Activated CD8-positive, alpha-beta memory T cell treated with anti-CD3 and anti-CD28 coated beads for 48 hours (primary cell): ENCODE measurements at regions not wholly inside any gene's neighbourhood (a gene's known extent, or its start where the extent isn't known, plus 50 kb on each side); places are given as distances from the start of the nearest gene placed in this dataset.

Experiments
- DNase-seq, 3 experiments: peaks; one replicate each; pipeline ENCODE4 v3.0.0-alpha.2; 2020; ENCODE audit warnings: low read depth in 2 of 3, low spot score in 2 of 3

DNA sequence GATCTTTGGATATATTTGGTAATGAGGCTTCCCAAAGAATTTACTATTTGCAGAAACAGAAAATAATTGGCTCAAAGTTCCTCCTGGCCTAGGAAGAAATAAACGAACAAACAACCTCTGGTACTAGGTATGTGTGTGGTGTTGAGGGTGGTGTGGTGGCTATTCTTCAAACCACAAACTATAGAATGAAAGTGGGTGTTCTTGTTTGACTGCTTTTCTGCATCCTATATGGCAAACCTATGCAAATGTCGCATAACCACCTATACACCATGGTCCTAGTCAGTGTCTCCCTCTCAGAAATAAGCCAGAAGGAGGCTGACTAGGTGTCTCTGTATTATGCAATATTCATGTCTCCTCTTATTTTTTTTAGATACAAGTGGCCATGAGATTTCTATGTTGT is 106.6 kb upstream of the PCDH18 start:
- no peak for DNase-seq

DNA sequence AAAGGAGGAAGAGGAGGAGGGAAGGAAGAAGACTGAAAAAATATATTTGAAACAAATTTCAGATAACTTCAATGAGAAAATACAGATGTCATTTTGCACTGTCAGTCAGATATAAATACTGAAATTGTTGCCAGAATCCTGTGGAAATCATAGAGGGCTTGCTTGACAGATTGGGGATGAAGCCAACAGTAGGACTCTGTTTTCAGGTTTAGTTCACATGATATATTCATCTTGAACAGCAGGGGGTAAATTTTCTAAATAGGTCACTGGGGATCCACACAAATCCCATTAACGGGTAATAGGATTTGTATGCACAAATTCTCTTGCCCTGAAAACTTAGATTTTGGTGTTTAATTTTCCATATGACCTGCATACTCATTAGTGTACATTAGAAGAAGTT is 103.3 kb upstream of the PCDH18 start:
- DNase-seq: no peak

DNA sequence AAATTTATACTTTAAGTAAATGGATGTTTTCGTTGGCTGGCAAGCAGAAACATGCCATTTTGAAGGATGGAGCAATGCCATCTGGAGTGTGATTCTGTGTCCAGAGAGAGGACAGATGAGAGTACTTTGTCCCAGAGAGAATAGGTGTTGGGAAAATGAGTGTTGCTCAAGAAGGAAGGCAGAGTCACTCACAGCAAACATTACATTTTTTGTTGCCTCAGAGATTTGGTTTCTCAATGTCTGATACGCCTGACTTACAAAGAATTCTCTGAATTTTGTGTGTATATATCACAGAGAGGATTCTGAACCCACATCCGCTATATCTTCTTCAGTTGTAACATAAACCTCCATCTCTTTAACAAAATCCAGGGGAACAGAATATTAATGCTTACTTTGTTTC is 102.8 kb upstream of the PCDH18 start:
- DNase-seq: no peak

DNA sequence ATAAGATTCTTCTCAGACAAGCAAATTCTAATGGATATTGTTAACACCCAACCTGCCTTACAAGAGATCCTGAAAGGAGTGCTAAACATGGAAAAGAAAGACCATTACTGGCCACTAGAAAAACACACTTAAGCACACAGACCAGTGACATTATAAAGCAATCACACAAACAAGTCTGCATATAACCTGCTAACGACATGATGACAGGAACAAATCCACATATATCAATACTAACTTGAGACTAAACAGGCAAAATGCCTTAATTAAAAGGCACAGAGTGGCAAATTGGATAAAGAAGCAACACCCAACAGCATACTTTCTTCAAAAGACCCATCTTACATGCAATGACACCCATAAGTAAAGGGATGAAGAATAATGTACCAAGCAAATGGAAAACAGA is 100.5 kb upstream of the PCDH18 start:
- no peak for DNase-seq

DNA sequence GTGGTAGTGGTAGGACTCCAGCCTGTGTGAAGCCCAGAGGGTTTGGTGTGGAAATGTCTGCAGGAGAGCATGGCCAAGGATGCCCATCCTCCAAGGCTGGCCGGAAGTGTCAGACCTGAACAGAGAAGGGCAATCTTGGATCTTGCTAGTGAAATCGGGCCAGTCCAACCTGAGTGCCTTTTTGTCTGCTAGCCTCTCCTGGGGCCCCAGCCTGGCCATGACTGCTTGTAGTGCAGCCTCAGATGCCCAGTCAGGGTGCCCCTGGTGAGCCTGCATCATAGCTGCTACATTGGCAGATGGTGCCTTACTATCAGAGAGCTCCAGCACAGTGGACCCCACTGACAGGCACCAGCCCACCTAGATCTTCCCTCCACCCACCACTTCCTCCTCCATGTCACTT is 99.3 kb upstream of the PCDH18 start:
- no peak for DNase-seq

DNA sequence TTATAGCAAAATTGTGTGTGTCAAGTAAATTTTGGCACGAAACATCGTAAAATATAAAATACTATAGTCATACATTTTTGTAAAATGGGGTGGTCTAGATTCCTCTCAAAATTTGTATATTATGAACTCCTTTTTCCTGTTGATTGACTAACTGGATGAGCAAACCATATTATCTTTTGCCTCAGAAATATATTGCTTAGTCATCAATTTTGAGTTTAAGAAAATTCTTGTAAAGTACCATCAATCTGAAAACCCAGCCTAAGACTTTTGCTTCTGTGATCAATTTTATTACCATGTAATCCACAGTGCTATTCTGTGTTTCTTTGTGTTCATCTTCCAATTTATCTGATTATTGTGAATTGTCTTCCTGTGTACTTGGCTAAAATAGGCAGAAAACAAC is 98.0 kb upstream of the PCDH18 start:
- DNase-seq: no peak

DNA sequence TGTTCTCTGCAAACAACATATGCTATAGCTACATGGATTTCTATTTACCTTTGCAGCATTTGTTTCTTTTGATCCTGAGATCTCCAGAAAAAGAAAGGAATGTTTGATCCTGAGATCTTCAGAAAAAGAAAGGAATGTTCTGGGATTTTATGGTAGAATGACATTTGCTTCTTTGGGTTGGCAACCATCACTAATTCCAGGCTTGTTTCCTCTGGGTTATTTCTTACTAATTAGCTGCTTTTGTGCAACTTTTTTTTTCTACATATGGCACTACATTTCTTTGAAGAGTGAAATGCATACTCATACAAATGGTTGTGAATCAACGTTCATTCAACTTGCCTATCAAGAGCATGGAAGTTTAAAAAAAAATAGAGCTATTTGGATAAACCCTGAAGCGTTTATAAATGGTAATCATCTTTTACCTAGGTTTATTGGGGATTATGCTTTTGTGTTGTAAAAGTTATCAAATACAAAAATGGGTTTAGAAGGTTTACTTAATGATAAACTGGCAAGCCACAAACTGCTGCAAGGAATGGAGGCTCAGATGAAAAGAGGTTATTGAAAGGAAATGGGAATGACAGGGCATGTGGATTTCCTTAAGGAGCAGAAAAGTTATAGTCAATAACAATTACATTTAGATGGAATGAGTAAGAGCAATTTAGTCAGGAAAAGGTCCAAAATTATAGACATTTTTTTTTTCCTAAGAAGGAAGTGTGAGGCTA is 95.6 kb upstream of the PCDH18 start:
- no peak for DNase-seq

DNA sequence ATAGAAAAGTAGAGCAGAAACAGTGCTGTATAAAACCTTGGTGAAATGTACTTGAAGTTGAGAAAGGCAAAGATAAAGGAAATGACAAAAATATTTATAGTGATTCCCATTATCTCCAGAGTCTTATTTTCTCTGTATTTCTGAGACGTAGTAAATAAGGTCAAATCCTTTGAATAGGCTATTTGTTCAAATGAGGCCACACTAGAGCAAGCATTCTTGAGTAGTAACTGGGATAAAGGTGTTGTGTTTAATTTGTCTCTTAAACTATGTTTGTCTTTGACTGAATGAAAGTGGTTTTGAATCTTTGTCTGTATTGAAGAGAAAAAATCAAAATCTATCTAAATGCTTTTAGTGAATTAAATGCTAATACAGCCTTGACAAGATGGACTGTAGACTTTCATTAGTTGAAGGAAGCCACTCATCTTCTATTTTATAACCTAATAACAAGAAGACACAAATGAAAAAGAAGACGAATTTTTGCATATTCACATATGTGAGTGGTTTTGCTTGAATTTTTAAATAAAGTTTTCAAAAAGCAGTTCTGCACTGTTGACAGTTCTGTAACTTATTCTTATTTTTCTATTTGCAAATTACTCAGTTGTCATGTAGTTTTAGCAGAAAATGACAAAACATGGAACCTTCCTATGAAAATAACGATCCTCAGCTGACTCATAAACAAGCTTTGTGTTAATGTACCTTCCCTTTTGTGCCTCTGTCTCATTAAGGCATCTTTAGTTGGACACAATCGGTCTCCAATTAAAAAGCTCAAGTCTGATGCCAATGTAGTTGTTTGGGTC is 94.8 kb upstream of the PCDH18 start:
- DNase-seq: no peak

DNA sequence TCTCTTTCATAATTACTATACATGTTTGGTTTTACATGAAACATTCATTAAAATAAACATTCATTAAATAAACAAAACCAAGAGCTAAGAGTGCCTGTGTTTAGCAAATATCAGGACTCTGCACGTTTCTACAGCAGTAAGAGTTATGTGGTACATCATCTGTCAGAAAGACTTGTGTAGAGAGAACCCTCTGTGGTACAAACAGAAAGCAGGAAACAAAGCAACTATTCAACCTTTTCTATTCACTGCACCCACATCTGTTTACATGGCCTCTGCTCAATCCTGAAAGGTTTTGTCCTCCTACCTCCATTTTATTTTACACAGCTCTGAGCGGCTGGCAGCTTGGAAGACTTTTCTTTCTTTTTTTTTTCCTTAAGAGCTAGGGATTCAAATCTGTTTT is 90.7 kb upstream of the PCDH18 start:
- no peak for DNase-seq

DNA sequence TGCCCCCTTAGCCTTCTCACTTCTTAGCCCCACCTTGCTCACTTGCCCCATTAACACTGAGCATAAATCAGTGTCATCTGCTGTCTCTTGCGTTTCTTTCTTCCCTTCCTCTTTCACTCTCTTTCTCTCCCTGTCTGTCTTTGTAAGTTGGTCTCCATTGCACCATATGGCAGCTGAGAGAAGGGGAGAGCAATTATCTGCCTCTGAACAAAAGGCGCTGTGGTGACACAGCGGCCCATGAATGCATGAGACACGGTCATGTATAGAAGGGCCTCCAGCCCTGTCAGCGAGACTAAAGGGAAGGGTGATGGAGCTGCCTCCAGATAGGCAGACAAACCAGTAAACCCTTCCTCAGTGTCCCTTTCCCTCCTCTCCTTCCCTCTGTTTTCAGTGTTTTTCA is 88.8 kb upstream of the PCDH18 start:
- no peak for DNase-seq

DNA sequence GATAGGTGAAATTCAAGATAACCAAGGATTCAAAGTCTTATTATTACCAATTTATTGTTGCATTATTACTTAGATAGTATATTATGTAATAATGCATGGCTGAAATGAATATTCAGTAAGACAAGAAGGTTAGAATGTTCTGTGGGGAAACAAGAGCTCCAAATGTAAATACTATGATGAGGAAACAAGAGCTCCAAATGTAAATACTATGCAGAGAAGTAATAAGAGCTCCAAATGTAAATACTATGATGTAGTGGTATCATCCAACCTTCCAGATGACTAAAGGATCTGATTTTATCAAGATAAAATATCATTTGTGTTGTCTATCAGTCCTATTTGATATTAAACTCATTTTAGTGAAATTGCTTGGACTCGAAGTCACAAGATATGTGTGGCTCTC is 82.2 kb upstream of the PCDH18 start:
- DNase-seq: no peak

DNA sequence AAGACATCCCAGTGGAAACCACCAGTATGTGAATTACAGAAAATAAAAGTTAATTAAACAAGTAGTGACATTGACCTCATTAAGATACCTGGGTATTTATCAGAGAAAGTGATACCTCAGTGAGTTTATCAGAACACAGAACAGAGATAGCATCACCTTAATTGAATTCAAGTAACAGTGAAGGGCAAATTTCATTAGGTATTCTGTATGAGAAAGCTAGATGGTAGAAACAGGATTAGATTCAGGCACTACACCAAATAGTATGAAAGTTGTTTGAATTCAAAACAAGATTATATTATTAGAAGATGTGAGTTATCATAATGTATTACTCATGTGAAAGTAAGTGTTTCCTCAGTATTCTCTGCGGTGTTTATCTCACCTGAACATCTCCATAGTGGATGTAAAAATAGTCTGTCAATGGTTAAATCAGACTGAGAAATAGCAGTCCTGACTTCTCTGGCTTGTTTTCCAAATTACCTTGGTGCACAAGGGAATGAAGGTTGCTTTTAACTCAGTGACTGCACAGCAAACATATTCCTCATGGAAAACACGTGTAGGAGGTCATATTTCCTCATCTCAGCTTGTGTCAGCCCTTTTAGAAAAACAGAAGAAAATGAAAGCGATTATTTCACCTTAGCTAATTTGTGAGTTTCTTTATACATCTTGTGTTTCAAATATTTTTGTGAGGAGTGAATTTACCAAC is 79.9 kb upstream of the PCDH18 start:
- no peak for DNase-seq

DNA sequence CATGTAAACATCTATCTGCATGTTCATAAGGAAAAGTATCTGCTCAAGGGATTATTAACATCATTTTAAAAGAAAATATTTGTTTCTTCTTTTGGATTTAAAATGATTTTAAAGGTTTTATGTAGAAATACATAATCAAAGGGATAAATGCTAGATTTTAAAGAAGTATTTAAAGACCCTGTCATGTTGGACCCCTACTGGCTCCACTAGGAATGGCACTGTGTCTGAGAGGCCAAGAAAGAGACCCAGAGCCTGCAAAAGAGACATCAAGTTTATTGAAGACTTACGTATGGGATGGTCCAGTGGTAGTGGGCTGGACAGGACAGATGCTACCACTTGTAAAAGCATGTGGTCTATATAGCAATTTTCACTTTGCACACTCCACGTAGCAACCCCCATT is 78.7 kb upstream of the PCDH18 start:
- no peak for DNase-seq

DNA sequence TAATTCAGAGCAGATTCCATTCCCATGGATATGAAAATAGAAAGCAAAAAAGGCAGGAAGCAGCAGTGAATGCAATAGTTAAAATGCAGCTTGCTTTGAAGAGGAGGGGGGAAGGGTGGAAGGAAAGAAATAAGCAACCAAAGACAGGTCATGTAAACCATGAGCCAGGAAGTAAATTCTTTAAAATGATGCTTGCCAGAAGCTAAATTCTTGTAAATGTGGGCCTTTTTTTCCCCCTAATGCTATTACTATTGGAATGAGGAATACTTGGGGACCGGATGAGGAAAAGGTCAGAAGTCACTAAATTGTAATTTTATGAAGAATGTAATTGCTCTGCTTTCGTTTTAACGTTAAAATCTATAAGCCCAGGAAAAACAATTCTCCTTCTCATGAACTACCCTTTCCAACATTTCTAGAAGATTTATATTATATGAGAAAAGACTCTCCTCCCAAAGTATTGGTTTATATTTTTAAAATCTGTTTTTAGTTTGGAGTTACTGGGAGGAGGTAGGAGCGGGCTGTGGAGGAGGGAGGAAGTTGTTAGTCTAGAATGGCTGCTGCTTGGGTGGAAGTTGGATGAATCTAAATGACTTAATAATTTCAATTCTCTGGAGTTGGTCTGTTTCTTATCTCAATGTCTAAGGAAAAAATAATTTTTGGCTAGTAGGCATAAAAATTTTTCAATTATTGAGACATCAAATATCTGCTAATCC is 77.6 kb upstream of the PCDH18 start:
- DNase-seq: no peak

DNA sequence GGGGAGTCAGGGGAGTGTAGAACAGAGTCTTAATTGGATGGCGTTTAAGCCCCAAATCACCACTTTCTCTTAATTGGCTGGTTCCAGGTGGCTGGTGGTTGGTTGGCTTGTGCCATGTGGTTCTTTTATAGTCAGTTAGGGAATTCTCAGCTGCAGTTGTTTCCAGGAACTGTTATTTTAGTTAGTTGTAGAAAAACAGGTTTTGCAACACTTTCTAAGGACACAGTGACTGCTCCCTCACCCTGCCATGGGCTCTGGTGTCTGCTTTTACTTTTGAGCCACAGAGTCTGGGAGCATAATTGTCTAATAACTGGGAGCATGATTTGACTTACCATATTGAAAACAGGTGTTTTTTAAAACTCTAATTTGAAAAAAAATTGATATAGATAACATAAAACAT is 75.8 kb upstream of the PCDH18 start:
- DNase-seq: no peak

DNA sequence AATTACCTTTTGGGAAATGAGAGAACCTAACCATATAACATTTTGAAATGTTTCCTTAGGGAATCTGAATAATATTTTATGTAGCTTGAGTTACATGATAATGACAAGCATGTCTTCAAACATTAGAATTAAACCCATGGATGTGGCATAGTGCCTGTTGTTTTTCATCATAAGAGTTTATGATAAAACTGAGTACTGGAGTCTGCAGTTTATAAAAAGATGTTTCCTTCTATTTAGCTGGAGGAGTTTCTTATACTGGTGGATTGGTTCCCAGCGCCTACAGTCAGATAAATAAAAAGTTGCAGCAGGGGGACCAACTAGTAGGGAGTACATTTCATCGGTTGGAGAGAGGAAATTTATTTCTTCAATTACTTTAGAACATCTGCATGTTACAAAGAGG is 70.1 kb upstream of the PCDH18 start:
- DNase-seq: no peak

DNA sequence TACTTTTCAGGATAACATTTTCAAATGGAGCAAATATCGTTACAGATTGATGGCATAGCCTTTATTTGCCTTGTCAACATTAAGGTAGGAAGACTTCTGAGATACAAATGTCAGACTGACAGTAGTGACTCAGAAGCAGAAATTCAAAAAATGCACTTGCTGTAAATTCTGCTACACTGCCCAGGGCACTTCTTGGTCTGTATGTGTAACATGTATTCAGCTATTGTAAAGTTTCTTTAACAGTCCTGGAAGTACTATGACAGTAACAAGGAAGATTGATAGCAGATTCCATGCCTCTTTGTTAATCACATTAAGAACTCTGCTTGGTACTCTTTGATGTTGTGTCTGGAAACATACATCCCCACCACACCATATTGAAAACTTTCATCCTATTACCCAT is 69.6 kb upstream of the PCDH18 start:
- no peak for DNase-seq

DNA sequence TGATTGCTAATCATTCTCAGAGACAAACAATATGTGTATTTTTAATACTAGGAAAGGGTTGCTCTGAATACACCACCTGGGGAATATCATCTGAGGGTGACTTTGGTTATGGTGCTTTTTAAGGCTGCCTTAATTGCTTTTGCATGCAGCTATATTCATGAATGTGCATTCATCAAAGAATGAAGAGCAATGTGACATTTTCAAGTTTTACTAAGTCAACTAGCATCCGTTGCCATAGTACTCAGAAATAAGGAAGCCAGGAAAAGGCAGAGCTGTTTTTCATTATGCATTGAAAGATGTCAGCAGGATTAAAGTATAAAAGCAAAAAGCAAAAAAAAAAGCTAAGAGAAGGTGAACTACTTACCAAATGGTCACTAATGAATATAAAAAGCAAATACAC is 67.4 kb upstream of the PCDH18 start:
- DNase-seq: no peak

DNA sequence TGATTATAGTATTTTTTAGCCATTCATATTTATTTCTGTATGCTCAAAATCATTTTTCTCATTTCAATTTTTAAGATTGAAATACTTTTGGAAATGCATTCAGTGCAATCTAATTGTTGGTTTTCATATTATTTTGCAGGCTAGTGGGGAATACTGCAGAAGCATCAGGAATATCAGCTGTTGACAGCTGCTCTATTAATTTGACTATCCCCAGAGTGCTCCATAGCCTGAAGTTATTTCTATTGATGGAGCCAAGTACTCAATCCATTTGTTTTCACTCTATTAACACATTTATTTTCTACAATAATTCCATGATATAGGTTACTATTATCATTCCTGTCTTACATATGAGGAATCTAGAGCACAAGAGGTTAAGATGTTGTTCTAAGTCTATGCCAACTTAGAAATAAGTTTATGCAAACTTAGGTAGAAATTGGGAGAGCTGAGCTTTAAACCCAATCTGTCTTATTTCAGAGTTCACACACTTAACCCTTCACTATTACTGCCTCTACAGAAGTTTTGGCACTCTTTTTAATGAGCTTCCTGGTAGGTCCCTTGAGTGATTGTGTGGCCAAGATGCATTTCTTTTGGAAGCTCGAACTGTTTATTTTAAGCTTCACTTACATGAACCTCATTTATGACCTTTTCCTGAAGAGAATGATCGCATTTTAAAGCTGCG is 65.6 kb upstream of the PCDH18 start:
- DNase-seq: no peak

DNA sequence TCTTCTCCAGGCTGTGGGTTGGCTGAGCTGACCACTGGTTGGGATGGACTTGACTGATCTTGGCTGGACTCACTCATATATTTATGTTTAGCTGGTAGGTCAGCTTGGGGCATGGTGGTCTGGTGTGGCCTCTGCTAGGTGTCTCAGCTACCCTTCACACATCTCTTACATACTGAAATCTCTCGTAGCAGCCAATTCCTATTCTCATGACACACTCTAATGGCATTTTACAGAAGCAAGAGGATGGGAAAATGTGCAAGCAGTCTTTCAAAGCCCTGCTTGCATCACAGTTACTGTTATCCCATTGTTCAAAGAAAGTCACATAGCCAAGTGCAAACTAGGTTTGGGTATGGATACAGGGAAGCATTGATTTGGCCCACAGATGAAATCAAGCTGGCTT is 55.5 kb upstream of the PCDH18 start:
- DNase-seq: no peak

DNA sequence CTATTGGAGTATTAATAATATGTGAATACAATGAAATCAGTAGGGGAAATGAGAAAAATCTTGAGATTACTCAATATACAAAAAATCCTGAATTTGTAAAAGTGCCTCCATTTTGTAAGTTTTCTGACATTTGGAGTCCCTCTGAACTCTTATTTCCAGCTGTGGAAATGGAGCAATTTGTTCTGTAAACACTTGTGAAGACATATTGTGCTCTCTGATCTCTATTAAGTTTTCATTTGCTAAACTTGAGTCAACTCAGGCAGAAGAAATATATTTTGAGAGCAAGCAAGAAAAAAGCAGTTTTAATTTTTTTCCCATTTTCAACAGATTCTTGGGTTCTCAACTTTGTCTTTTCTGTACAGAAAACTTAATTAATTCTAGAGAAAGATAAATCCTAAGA is 51.4 kb upstream of the PCDH18 start:
- DNase-seq: no peak
